Forelimb muscle (tissue), 1 donor: ENCODE measurements at regions not wholly inside any gene's neighbourhood (a gene's known extent, or its start where the extent isn't known, plus 50 kb on each side); places are given as distances from the start of the nearest gene placed in this dataset.

Experiments used
- DNase-seq: peaks from one replicate; pipeline ENCODE4 v3.0.0-alpha.2; 2013; ENCODE audit warnings: low read depth

GRCh38 chr2:64283006-64283570 lies 138.9 kb upstream of the PELI1 start:
- DNase-seq, result no peak

GRCh38 chr2:64283641-64284361 lies 139.6 kb upstream of the PELI1 start:
- no peak for DNase-seq

- no peak for DNase-seq
Measured at GRCh38 chr2:64284751-64285150, 140.5 kb upstream of the PELI1 start.

GRCh38 chr2:64287202-64287740 lies 143.1 kb upstream of the PELI1 start:
- DNase-seq, result no peak

- DNase-seq, result peak; percentile 53
Measured at GRCh38 chr2:64288321-64289193, 144.3 kb upstream of the PELI1 start.

- DNase-seq, result no peak
Measured at GRCh38 chr2:64289251-64289650, 145.0 kb upstream of the PELI1 start.

GRCh38 chr2:64289737-64290136 lies 145.5 kb upstream of the PELI1 start:
- no peak for DNase-seq

- DNase-seq, result no peak
Measured at GRCh38 chr2:64291181-64291580, 147.0 kb upstream of the PELI1 start.

GRCh38 chr2:64295326-64296139 lies 151.3 kb upstream of the PELI1 start:
- DNase-seq, result no peak

- DNase-seq, result no peak
Measured at GRCh38 chr2:64296140-64296480, 151.9 kb upstream of the PELI1 start.

GRCh38 chr2:64296695-64297346 lies 152.6 kb upstream of the PELI1 start:
- DNase-seq, result no peak

- DNase-seq, result no peak
Measured at GRCh38 chr2:64298161-64298560, 153.9 kb upstream of the PELI1 start.

- DNase-seq, result no peak
Measured at GRCh38 chr2:64300066-64300465, 153.9 kb upstream of the LGALSL start.

- no peak for DNase-seq
Measured at GRCh38 chr2:64303250-64303649, 150.7 kb upstream of the LGALSL start.

GRCh38 chr2:64307421-64307820 lies 146.5 kb upstream of the LGALSL start:
- DNase-seq, result no peak

- DNase-seq, result no peak
Measured at GRCh38 chr2:64311191-64311910, 142.6 kb upstream of the LGALSL start.

GRCh38 chr2:64311948-64312621 lies 141.9 kb upstream of the LGALSL start:
- DNase-seq, result peak; percentile 60

GRCh38 chr2:64312622-64313397 lies 141.2 kb upstream of the LGALSL start:
- DNase-seq, result no peak

GRCh38 chr2:64313398-64313723 lies 140.6 kb upstream of the LGALSL start:
- DNase-seq, result no peak
